Left hindlimb (tissue), 1 donor: ENCODE measurements at regions not wholly inside any gene's neighbourhood (a gene's known extent, or its start where the extent isn't known, plus 50 kb on each side); places are given as distances from the start of the nearest gene placed in this dataset.
"Not testable (repeated sequence)": the region's sequence is repeated elsewhere in the genome, so short reads cannot be mapped to it uniquely, and the experiment has no call there.

Experiments used
- DNase-seq: peaks from one replicate; pipeline ENCODE4 v3.0.0-alpha.2; 2018

DNA sequence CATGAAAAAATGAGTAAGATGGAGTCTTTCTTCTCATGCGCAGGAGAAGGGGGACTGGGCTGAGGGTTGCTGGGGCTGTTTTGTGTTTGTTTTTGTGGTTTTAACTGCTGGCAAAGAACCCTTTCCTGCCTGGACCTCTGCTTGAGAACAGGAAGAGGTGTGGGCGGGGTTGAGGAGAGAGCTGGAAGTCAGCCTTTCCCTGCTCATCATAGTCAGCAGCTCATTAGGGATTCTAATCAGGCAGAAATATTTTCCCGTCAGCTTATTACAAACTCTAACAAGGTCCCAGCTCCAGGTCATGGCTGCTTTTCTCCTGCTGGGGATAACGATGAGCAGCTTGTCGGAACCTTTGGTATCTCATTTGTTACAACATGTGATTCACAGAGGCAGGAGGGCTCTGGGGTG is 185.0 kb upstream of the NRXN3 start:
- peak; percentile 59 for DNase-seq

DNA sequence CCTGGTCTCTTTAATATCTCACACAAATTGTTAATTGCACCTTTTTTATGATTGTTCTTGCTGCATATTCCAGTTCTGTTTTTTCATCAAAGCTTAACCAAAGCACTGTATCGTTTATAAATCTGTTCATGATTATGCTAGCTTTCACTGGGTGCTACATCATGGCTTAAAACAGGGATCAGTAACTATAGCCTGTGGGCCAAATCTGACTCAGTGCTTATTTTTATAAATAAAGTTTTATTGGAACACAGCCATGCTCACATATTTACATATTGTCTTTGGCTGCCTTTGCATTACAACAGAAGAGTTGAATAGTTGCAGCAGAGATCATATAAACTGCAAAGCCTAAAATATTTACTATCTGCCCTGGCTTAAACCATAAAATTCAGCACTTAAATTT is 183.4 kb upstream of the NRXN3 start:
- no peak for DNase-seq

DNA sequence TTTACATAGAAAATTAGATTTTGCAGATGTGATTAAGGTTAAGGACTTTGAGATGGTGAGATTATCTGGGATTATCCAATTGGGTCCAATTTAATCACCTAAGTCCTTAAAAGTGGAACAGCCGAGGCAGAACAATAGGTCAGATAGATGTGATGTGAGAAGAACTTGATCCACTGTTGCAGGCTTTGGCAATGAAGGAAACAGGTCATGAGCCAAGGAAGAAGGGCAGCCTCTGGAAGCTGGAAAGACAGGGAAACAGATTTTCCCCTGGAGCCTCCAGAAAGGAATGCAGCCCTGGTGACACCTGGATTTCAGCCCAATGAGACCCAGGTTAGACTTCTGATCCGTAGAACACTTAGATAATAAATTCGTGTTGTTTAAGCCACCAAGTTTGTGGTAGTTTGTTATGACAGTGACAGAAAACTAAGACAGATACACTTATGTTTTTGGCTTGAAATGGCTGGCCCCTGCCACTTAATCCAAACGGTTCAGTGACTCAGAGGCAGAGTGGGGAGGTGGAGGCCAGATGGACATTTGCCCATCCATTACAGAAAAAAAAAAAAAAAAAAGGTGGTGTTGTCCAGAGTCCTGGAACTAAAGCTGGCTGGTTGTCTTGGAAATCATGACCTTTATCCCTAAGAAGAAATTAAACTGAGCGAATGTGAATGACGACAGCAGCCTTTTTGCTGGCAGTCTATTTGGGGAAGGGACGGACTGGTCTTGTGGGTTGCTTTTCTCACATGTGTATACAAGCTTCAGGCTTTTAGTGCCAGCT is 181.9 kb upstream of the NRXN3 start:
- no peak for DNase-seq

DNA sequence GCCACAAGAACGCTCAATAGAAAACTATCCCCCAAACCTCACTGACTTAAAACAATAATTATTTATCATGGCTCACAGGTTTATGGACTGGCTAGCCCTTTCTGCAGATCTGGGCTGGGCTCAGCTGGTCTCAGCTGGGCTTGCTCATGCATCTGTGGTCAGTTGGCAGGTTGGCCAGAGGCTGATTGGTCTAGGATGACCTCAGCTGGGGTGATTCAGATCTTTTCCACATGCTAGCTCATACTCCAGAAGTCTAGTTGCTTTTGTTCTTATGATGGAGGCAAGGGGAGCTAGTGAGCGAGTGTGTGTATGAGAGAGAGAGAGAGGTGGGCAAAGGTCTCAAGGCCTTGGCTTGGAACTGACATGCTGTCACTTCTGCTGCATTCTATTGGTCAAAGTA is 181.2 kb upstream of the NRXN3 start:
- no peak for DNase-seq

DNA sequence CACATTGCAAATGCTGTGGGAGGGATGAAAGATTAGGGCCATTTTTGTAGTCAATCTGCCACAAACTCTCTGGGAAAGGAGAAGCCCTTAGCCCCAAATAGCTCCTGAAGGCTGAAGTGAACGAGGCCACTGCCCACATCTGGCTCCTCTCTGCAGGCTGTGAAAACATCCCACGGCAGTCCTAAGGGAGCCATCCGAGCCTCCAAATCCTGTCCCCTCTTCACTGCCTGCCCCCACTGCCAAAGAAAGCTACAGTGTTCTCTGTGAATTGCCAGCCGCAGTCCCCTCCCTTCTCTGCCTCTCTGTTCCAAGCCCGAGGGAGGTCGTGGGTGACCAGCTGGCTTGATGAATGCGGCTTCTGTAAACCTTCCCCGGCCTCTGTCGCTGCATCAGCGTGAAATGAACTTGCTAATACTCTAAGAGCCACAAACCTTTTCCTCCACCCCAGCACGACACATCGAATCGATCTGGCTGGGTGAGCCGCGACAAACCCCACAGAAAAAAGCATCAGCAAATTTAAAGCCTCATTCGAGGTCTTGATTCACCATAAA is 180.7 kb upstream of the NRXN3 start:
- peak; percentile 66 for DNase-seq

DNA sequence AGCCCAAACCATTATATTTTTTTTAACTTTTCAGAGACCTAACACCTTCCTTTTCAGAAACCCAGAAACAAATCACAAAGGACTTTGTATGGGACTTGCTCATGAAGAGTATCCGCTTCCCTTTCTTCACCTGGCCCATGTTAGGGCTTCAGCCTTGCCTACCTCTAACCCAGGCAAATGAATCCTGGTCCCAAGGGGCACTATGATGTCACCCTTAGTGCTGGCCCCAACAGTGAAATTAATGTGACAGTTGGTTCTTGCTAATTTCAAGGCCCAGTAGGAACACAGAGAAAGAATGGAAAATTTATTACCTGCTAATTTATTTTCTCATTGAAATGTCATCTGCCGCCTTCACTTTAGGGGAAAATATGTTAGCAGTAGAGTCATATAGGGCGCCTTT is 179.8 kb upstream of the NRXN3 start:
- DNase-seq: no peak

DNA sequence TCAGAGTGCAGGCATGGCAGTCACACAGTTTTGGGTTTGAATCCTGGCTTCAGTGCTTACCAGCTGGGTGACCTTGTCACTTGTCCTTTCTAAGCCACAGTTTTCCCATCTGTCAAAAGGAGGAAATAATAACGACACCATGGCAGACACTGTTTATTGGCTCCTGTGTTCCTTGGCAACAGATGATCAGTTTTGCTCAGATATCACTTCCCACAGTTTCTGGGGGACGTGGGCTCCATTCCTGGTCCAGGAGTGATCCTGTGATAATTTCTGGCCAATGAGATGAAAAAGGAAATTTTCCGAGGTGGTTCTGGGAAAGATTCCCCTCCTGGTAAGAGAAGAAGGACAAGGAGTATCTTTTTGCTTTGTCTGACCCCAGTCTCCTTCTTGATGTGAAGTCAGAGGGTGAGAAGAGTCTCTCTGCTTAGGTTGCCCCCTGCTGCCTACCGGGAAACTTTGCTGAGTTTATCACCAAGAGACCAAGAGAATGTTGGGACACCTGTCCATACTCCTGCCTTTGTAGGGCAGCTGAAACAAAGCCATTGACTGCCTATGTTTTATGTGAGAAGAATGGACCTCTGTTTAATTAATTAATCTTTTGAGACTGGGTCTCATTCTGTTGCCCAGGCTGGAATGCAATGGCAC is 178.9 kb upstream of the NRXN3 start:
- DNase-seq: no peak

DNA sequence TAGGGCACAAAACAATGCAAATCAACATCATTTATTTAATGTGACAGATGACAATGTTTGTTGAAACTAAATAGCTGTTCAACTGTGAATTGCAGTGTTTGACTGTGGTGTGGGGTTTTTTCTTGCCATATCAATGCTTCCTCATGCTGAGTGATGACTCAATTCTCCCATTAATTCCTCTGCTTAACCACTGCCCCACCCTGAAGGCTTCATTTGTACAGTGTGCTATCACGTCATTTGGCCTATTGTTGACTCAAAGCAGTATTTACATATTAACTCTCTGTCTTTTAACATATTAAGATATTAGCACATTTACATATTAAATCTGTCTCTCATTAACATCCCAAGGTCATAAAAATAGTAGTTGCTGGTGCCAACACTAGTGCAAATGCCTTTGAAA is 164.8 kb upstream of the NRXN3 start:
- DNase-seq: no peak

DNA sequence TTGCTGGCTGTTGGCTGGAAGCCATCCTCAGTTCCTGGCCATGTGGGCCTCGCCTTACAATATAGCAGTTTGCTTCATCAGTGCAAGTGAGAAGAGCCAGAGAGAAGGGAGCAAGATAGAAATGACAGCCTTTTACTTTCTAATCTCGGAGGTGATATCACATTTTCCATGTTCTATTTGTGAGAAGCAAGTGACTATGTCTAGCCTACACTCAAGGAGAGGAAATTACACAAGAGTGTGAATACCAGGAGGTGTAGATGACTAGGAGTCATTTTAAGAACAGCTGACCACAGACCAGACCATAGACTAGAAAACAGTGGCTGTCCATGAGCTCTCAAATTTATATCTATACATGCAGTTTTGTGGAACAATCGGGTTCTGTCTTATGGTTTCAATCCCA is 163.0 kb upstream of the NRXN3 start:
- no peak for DNase-seq

DNA sequence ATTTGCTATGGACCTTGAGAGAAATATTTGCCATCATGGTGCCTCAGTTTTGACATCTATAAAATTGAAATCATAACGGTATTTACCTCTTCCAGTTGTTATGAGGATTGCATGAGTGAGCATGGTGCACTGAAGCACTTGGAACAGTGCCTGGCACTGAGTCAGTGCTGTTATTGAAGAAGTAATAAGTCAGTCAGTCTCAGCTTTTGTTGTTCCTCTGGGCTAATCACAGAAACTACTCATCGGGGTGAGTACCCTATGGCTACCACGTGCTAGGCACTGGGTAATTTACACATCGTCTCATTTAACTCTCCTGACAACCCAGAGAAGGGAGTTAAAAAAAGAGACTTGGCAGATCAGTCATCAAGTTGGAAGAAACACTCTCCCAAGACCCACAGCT is 159.5 kb upstream of the NRXN3 start:
- DNase-seq: no peak

DNA sequence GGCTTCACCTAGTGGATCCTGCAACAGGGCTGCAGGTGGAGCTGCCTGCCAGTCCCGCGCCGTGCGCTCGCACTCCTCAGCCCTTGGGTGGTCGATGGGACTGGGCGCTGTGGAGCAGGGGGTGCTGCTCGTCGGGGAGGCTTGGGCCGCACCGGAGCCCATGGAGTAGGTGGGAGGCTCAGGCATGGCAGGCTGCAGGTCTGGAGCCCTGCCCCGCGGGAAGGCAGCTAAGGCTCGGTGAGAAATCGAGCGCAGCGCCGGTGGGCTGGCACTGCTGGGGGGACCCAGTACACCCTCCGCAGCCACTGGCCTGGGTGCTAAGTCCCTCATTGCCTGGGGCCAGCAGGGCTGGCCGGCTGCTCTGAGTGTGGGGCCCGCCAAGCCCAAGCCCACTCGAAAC is 156.3 kb upstream of the NRXN3 start:
- DNase-seq: not testable (repeated sequence)

DNA sequence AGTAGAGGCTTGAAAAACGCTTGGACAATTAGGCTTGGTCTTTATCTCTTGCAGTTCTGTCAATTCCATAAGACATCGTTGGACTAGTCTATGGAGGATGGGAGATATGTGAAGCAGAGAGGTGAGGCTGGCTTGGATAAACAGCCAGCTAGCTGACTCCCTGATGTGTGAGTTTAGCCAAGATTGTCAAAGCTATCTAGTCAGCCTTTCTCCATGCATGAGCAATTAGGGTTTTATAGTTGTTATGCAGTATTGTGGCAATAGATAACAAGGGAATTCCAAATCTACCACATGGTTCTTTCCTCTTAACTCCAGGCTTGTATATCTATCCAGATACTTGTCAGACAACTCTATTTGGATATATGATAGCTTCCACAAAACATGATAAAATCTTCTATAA is 153.6 kb upstream of the NRXN3 start:
- no peak for DNase-seq

DNA sequence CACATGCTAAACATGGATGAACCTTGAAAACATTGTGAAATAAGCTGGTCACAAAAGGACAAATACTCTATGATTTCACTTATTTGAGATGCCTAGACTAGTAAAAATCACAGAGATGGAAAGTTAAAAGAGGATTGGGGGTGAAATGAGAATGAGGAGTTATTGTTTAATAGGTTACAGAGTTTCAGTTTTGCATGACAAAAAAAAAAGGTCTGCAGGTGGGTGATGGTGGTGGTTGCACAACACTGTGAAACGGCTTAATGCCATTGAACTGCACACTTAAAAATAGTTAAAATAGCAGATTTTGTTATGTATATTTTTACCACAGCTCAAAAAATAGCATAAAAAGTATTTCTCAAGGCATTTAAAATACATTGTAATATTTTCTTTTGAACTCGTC is 151.9 kb upstream of the NRXN3 start:
- DNase-seq: no peak

DNA sequence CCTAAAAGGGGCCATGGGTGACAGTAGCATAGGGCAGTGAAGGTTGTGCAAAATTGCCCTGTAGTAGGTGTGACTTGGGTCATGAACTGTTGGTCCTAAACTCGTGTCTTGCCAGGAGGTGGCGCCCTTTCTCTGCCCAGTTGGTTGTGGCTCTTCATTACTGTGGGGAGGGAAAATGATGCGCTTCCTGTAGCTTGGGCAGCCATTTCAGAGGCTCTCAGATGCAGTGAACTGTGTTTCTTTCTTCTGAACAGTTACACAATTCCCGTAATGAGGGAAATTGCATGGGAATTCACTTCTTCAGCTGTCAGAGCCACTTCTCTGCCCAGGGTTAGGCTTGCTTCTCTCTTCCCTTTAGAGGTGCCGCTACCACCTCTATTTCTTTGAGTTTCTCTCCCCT is 148.1 kb upstream of the NRXN3 start:
- DNase-seq: no peak

DNA sequence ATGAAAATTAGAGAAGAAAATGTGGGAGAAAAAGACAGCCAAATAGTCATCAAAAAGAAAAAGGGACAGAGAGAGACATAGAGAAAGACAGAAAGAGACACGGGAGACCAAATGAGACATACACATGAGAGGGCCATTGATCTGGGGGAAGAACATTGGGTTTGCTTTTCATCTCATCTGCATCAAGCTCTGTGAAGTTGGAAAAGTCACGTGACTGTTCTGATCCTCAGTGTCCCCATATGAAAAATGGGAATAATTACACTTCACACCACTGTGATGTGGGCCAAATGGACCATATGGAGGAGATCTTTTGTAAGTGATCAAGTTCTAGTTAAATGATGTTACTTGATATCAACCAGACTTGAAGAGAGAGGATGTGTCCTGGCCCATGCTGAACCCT is 147.1 kb upstream of the NRXN3 start:
- DNase-seq: no peak

DNA sequence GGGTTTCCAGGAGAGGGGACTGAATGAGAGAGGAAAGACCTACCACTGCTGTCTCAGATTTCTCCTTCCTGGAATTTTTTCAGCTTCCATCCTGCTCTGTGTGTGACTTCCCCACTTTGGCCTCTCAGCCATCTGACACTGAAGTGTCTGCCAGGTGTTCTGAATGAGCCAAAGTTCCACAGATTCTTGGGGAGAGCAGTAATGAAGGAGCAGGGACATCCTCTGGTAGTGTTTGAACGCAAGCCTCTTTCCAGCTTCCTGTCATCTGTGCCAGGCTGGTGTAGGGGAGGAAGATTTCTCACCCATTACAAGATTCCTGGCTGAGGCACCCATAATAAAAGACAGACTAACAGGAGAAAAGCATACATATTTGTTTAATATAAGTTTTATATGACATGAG is 141.7 kb upstream of the NRXN3 start:
- DNase-seq: peak; percentile 59

DNA sequence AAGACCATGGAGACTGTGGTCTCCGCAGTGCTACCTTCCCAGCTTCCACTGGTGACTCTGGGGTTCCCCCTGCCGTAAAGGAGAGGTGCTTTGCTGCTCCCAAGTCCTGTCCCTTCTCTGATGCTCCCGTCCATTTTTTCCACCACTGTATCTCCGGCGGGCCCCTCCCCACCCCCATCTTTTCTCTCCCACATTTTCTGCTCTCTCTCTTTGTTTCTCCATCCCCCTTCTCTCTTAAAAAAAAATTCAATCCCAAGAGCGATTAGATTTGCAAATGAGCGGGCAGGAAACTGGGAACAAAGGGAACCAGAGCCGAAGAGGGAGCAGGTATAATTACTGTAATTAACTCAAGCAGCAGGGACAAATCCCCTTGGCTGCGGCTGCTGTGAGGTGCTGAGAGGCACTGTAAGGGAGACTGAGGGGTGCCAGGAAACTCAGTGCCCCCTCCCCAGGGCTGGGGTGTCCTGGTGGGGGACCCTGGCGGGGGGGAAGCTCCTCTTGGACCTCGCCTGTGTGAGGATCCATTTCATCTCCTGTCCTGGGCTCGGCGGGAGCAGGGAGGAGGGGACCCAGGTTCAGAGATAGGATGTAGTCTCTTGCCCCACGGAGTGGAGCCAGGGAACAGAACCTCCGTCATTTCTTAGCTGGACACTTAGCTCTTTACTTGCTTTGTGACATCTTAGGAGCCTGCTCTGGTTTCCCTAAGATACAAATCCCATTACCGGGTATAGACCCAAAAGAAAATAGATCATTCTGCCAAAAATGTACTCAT is 140.4 kb upstream of the NRXN3 start:
- DNase-seq: no peak

DNA sequence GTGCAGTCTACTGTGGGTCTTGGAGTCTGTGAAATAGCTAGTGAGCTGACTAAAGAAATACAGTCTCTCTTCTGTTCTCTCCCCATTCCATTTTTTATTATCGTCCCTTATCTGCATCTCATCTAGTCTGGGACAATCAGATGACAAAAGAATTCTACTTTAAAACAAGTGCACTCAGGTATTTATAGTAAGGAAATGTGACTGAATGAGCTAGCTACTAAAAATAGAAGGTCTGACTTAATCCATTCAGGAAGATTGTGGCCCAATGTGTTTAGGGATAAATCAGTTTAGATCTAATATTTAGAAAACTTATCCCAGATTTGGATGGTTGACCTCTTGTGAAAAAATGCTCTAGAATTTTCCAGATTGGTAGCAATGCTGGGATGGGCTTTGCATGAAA is 126.8 kb upstream of the NRXN3 start:
- DNase-seq: no peak

DNA sequence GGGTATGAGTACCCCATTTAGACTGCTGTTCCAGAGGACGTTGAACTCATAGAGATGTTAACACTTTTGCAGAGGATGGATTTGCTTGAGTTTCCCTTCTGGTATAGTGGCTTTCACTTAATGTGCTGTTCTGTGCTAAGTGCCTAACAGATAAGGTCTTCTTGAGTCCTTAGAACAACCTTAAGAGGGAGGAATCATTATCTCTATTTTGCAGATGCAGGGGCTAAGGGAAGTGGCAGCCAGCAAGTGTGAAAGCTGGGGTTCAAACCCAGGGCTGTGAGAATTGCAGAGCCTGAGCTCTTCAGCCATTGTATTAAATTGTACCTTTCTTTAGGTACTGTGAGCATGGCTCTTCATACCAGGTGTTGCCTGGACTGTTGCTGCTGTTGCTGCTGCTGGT is 122.1 kb upstream of the NRXN3 start:
- no peak for DNase-seq

DNA sequence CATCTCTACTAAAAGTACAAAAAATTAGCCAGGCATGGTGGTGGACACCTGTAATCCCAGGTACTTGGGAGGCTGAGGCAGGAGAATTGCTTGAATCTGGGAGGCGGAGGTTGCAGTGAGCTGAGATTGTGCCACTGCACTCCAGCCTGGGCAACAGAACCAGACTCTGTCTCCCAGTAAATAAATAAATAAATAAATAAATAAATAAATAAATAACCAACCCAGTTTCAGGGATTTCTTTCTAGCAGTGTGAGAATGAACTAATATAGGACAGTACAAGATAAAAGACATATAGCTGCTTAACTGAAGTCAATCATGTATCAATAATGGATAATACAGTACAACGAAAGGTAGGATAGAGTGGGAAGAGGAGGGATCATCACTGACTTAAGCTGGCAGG is 113.3 kb upstream of the NRXN3 start:
- DNase-seq: not testable (repeated sequence)

DNA sequence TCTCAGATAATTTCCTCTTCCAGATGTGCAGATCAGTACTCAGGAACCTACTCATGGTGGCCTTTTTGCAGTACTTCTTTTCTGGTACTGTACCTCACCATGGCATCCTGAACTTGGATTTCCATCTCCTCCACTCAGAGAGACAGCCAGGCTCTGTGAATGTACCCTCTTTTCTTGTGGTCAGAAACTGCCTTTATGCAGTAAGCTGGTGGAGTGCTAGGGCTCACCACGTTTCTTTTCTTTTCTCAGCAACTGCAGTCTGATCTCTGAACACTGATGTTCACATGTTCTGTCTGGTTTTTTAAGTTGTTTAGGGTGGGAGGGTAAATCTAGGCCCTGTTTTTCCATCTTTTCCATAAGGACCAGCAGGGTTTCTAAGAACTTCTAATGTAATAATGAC is 99.8 kb upstream of the NRXN3 start:
- no peak for DNase-seq

DNA sequence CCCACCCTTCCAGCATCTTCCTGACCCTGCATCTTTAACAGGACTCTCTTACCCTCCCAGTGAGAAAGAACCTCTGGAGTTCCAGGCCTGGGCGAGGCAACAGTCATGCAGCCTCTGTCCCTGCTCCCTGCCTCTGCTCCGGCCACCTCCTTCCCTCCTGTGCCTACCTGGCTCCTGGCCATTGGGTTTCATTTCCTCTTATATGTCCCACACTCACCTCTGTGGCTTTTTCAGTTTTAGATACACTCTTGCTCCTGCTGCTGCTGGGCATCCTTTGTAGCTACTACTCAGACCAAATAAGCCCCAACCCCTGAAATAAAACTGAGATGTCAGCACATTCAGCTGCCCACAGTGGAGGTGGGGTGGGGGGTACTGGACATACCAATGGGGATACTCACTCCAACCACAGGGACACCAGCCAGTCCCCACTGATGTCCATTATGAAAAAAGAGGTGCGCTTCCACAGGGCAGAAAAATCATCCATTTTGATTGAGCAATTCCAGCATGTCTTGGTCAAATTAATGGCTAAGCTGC is 99.1 kb upstream of the NRXN3 start:
- DNase-seq: no peak

DNA sequence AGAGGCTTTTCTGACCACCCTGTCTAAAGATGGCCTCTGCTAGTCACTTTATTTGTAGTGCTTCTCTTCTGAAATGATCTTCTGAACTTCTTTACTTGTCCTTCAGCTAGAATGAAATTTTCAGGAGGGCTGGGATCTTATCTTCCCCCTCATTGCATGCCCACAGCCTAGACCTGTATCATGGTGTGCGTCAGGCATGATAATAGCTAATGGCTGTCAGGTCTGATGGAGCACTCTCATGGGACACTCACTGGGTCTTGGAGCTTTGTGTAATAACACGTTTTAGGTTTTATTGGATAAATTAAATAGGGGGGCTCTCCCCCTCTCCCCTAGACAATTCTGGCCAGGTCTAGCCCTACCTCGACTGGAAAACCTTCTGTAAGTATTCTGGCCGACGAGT is 97.1 kb upstream of the NRXN3 start:
- DNase-seq: no peak

DNA sequence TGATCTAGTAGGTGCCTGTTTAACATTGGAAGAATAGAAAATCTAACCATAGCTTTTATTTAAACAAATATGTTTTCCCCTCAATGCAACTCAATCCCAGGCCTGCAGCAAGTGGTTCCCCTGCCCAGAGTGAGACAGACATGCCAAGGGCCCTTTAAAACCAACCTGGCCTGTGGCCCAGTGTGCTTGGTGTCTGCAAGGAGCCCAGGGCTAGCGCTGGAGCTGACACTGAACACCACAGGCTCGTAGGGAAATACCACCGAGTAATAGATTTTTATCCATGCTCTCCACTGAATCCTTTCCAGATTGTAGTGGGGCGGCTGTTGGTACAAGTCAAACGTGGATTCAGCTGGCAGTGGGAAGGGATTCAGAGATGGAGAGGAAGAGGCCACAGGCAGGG is 95.6 kb upstream of the NRXN3 start:
- DNase-seq: no peak
